Vagina (tissue), 2 donors: ENCODE measurements at regions not wholly inside any gene's neighbourhood (a gene's known extent, or its start where the extent isn't known, plus 50 kb on each side); places are given as distances from the start of the nearest gene placed in this dataset.

Experiments used
- DNase-seq, 2 donors: peaks; one replicate each; pipeline ENCODE4 v3.0.0-alpha.2; 2017; ENCODE audit errors: extremely low spot score in 2 of 2
- H3K27ac ChIP-seq: fragments of 200-600 bp; sonication (generic); one replicate; pipeline ENCODE4 v1.5.1; 2019
- H3K27me3 ChIP-seq: fragments of 200-600 bp; sonication (generic); one replicate; pipeline ENCODE4 v1.5.1; 2019
- H3K36me3 ChIP-seq, 2 donors: fragments of 200-600 bp; sonication (generic); one replicate each; pipeline ENCODE4 v1.5.1; 2017 to 2019
- H3K4me1 ChIP-seq: fragments of 200-600 bp; sonication (generic); one replicate; pipeline ENCODE4 v1.5.1; 2019
- H3K4me3 ChIP-seq, 2 donors: fragments of 200-600 bp; sonication (generic); 1 replicate in 1 of 2; 2 replicates in 1 of 2; pipeline ENCODE4 v1.5.1; 2016 to 2019
- H3K9me3 ChIP-seq: fragments of 200-600 bp; sonication (generic); one replicate; pipeline ENCODE4 v1.5.1; 2019
- POLR2A ChIP-seq, 2 donors: fragments of 450-650 bp; IDR thresholded peaks; one replicate each; pipeline ENCODE4 v1.6.1; 2017; ENCODE audit warnings: antibody characterized with exemption in 2 of 2, mild to moderate bottlenecking in 2 of 2, moderate library complexity in 2 of 2
- POLR2AphosphoS5 ChIP-seq, 2 donors: sonication (generic); formaldehyde crosslinking; IDR thresholded peaks; one replicate each; pipeline ENCODE4 v1.9.0; 2017; ENCODE audit warnings: antibody characterized with exemption in 2 of 2, mild to moderate bottlenecking in 2 of 2, low read depth in 1 of 2; ENCODE audit not compliant: insufficient read depth in 1 of 2
- intact Hi-C: fragments of 100-400 bp; cut with DNase I; formaldehyde crosslinking; loops from one replicate; pipeline ENCODE4 v1.15.1; 2023
- TF ChIP-seq, protein P1 (sequence below), 3 experiments: fragments of 450-650 bp in 2 of 3; fragments of 200-600 bp in 1 of 3; sonication (generic) in 1 of 3; IDR thresholded peaks; one replicate each; pipeline ENCODE4 v1.5.1; 2017 to 2019; ENCODE audit warnings: antibody characterized with exemption in 3 of 3, mild to moderate bottlenecking in 2 of 3, moderate library complexity in 2 of 3

DNA sequence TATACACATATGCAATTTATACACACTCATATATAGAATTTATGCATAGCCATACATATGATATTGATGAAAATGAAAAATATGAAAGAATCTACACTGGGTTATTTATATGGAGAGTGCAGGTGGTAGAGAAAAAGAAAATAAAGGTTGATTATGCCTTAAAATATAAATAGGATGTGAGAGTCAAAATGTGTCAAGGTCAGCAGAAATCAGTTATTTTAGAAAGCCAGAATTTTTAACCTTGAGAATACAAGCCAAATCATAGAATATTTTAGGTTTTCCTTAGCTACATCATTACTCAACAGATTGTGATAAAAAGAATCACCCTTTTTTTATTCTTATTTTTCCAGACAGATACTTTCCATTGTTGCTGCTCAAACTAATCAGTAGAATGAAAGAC is 146.2 kb downstream of the SLC6A15 start:
- H3K9me3 ChIP-seq = no peaks in the 10 kb centered on the region
- no peaks in the 10 kb centered on the region for H3K27me3 ChIP-seq
- no peaks in the 10 kb centered on the region for H3K4me1 ChIP-seq
- intact Hi-C loops = no loop called here
- no peak for TF ChIP-seq POLR2AphosphoS5 (IDR thresholded peaks at IDR 0.05; ENCODE audit: insufficient read depth in 1 of 2, low read depth in 1 of 2)
- TF ChIP-seq POLR2A (IDR thresholded peaks at IDR 0.05) = no peak
- TF ChIP-seq, protein P1, sequence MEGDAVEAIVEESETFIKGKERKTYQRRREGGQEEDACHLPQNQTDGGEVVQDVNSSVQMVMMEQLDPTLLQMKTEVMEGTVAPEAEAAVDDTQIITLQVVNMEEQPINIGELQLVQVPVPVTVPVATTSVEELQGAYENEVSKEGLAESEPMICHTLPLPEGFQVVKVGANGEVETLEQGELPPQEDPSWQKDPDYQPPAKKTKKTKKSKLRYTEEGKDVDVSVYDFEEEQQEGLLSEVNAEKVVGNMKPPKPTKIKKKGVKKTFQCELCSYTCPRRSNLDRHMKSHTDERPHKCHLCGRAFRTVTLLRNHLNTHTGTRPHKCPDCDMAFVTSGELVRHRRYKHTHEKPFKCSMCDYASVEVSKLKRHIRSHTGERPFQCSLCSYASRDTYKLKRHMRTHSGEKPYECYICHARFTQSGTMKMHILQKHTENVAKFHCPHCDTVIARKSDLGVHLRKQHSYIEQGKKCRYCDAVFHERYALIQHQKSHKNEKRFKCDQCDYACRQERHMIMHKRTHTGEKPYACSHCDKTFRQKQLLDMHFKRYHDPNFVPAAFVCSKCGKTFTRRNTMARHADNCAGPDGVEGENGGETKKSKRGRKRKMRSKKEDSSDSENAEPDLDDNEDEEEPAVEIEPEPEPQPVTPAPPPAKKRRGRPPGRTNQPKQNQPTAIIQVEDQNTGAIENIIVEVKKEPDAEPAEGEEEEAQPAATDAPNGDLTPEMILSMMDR (IDR thresholded peaks at IDR 0.05) = no peak
- H3K36me3 ChIP-seq = no peaks in the 10 kb centered on the region
- DNase-seq = no peak
- H3K27ac ChIP-seq = no peak overlapping the region
- H3K4me3 ChIP-seq = no peak overlapping the region

DNA sequence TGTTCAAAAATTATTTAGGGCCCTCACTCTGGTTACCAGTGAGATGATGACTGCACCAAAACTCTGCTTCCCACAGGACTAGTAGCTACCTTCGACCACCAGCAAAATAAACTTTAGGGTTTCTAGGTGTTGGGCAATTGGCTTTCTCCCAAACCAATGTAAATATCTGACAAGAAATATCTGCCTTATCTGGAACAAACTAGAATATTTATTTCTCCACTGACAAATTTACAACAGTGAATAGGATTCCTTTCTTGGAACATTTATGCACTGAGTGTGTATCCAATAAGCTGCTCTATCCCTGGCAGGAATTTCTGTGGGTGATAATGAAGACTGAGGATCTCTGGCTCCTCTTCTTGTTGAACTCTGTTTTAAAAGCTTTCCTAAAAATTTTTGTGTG is 148.6 kb downstream of the SLC6A15 start:
- no peaks in the 10 kb centered on the region for H3K9me3 ChIP-seq
- H3K27me3 ChIP-seq = no peaks in the 10 kb centered on the region
- TF ChIP-seq, protein P1 (IDR thresholded peaks at IDR 0.05) = no peak
- TF ChIP-seq POLR2A (IDR thresholded peaks at IDR 0.05) (no peak), POLR2AphosphoS5 (IDR thresholded peaks at IDR 0.05; ENCODE audit: insufficient read depth in 1 of 2, low read depth in 1 of 2) (no peak)
- no peaks in the 10 kb centered on the region for H3K36me3 ChIP-seq
- no peaks in the 10 kb centered on the region for H3K4me1 ChIP-seq
- no peak overlapping the region for H3K27ac ChIP-seq
- no peak for DNase-seq
- H3K4me3 ChIP-seq = no peak overlapping the region
- intact Hi-C loops = no loop called here

DNA sequence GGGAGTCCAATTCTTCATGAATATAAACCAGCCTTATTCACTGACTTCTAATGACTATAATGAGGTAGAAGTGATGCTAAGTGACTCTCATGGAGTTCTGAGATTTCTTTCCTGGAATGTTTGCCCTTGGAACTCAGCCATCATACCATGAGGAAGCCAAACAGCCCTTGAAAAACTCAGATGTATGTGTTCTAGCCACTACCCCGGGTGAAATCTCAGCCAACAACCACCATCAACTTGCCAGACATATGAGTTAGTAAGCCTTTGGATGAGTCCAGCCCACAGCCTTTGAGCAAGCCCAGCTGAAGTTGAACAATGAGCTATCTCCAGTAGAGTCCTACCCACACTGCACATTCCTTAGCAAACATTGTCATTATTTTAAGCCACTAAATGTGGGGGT is 149.5 kb downstream of the SLC6A15 start:
- TF ChIP-seq POLR2AphosphoS5 (IDR thresholded peaks at IDR 0.05; ENCODE audit: insufficient read depth in 1 of 2, low read depth in 1 of 2) (no peak), POLR2A (IDR thresholded peaks at IDR 0.05) (no peak)
- TF ChIP-seq, protein P1 (IDR thresholded peaks at IDR 0.05) = no peak
- no peak for DNase-seq
- no peak overlapping the region for H3K27ac ChIP-seq
- H3K9me3 ChIP-seq = no peaks in the 10 kb centered on the region
- H3K4me1 ChIP-seq = no peaks in the 10 kb centered on the region
- no peaks in the 10 kb centered on the region for H3K36me3 ChIP-seq
- no peak overlapping the region for H3K4me3 ChIP-seq
- intact Hi-C loops = no loop called here
- H3K27me3 ChIP-seq = no peaks in the 10 kb centered on the region

DNA sequence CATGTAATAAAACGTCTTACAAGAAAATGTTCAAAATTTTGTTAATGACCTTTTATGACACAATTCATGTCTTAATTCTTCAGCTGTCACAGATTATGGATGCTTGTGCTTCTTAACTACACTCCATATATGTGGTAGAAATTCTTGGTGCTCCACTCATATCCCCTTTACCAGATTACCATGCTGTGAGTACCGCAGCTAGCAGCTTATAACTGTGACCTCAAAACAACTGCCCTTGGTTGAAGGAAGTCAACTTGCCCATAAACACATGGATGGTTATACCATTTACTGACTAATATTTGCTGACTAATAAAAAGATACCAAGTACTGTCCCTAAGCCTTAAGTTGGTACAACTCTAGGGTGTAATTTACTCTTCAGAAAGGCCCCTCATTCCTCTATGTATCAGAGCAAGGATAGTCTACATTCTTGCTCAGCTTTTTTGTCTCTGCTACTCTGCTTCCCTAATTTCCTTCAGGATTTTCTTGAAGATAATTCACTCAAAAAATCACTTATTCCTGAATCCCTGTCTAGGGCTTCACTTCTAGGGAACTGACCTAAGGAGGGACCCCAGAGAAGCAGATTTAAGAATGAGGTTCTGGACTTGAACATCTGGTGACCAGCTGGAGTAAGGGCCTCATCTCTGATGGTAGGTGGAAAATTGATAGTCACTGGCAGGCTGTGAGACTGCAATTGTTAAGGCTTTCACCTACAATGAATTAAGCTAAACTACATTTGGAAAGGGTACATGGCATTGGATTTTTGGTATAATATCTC is 152.3 kb downstream of the SLC6A15 start:
- Histone ChIP-seq H3K27ac (no peak overlapping the region), H3K4me1 (no peaks in the 10 kb centered on the region), H3K27me3 (no peaks in the 10 kb centered on the region), H3K36me3 (no peaks in the 10 kb centered on the region), H3K9me3 (no peaks in the 10 kb centered on the region), H3K4me3 (no peak overlapping the region)
- DNase-seq = no peak
- intact Hi-C loops = no loop called here
- TF ChIP-seq POLR2AphosphoS5 (IDR thresholded peaks at IDR 0.05; ENCODE audit: insufficient read depth in 1 of 2, low read depth in 1 of 2) = no peak
- TF ChIP-seq, protein P1 (IDR thresholded peaks at IDR 0.05) = no peak
- no peak for TF ChIP-seq POLR2A (IDR thresholded peaks at IDR 0.05)

DNA sequence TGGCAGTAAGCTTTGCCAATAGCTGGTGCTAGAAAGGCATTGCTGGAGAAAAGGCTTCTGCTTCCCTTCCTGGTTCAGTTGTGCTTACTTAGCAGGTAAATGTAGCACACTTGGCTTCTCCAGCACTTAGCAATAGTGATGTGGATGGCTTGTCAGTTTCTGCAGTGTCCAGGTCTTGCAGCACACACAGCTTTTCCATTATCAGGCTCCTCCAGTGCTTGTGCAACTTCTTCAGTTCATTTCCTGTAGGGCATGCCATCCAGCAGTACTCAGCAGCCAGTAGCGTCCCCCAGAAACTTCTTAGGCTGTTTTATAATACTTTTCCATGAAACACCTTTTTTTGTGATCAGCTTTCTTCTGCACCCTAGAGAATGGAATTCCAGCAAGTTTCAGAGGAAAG is 154.6 kb downstream of the SLC6A15 start:
- Histone ChIP-seq H3K4me1 (no peaks in the 10 kb centered on the region), H3K9me3 (no peaks in the 10 kb centered on the region), H3K4me3 (no peak overlapping the region), H3K36me3 (no peaks in the 10 kb centered on the region), H3K27me3 (no peaks in the 10 kb centered on the region), H3K27ac (no peak overlapping the region)
- TF ChIP-seq POLR2AphosphoS5 (IDR thresholded peaks at IDR 0.05; ENCODE audit: insufficient read depth in 1 of 2, low read depth in 1 of 2) = no peak
- TF ChIP-seq, protein P1 (IDR thresholded peaks at IDR 0.05) = no peak
- TF ChIP-seq POLR2A (IDR thresholded peaks at IDR 0.05) = no peak
- intact Hi-C loops = no loop called here
- DNase-seq = no peak
